Mesendoderm (in vitro differentiated cells): ENCODE measurements at regions not wholly inside any gene's neighbourhood (a gene's known extent, or its start where the extent isn't known, plus 50 kb on each side); places are given as distances from the start of the nearest gene placed in this dataset.
A peak's percentile ranks its signal among the peaks of the same experiment; 100 is the strongest.

Experiments used
- DNase-seq: peaks from one replicate; pipeline ENCODE4 v3.0.0; 2013
- H2AK5ac ChIP-seq: 2 replicates; pipeline ENCODE4 v1.6.1; 2013; ENCODE audit warnings: low read length, inconsistent platforms
- H2BK120ac ChIP-seq: 2 replicates; pipeline ENCODE4 v1.6.1; 2013; ENCODE audit warnings: low read depth, mild to moderate bottlenecking, low read length, moderate library complexity, mixed read lengths
- H2BK15ac ChIP-seq: replicated peaks from 2 replicates; pipeline ENCODE4 v1.6.1; 2013; ENCODE audit warnings: low read depth, mild to moderate bottlenecking, moderate library complexity
- H2BK5ac ChIP-seq: 2 replicates; pipeline ENCODE4 v1.6.1; 2013; ENCODE audit warnings: low read length, inconsistent platforms
- H3K18ac ChIP-seq: 2 replicates; pipeline ENCODE4 v1.6.1; 2013; ENCODE audit warnings: mild to moderate bottlenecking, low read length, mixed read lengths
- H3K23ac ChIP-seq: one replicate; pipeline ENCODE4 v1.6.1; 2013; ENCODE audit warnings: low read length
- H3K27ac ChIP-seq: 2 replicates; pipeline ENCODE4 v1.5.1; 2013; ENCODE audit warnings: low read depth, mild to moderate bottlenecking, inconsistent platforms, low read length, moderate library complexity
- H3K27me3 ChIP-seq: 2 replicates; pipeline ENCODE4 v1.6.1; 2013; ENCODE audit warnings: low read length, control low read depth, mild to moderate bottlenecking, inconsistent platforms; ENCODE audit not compliant: insufficient read depth, poor library complexity
- H3K36me3 ChIP-seq: 2 replicates; pipeline ENCODE4 v1.6.1; 2013; ENCODE audit warnings: low read length, inconsistent platforms; ENCODE audit not compliant: control insufficient read depth, insufficient read depth
- H3K4ac ChIP-seq: one replicate; pipeline ENCODE4 v1.6.1; 2013; ENCODE audit warnings: low read depth, mild to moderate bottlenecking, low read length, moderate library complexity
- H3K4me1 ChIP-seq: 2 replicates; pipeline ENCODE4 v1.6.1; 2013; ENCODE audit warnings: low read depth, low read length, inconsistent platforms; ENCODE audit not compliant: control insufficient read depth
- H3K4me2 ChIP-seq: 2 replicates; pipeline ENCODE4 v1.6.1; 2013; ENCODE audit warnings: low read length
- H3K4me3 ChIP-seq: 2 replicates; pipeline ENCODE4 v1.5.1; 2013; ENCODE audit warnings: mild to moderate bottlenecking, low read length
- H3K56ac ChIP-seq: one replicate; pipeline ENCODE4 v1.6.1; 2013; ENCODE audit warnings: low read length
- H3K79me1 ChIP-seq: 2 replicates; pipeline ENCODE4 v1.6.1; 2013; ENCODE audit warnings: low read length, inconsistent platforms
- H3K79me2 ChIP-seq: 2 replicates; pipeline ENCODE4 v1.6.1; 2013; ENCODE audit warnings: mild to moderate bottlenecking, low read length; ENCODE audit not compliant: control insufficient read depth, insufficient read depth
- H3K9ac ChIP-seq: 2 replicates; pipeline ENCODE4 v1.6.1; 2013; ENCODE audit warnings: low read length, inconsistent platforms
- H4K5ac ChIP-seq: one replicate; pipeline ENCODE4 v1.6.1; 2013; ENCODE audit warnings: low read length
- H4K8ac ChIP-seq: one replicate; pipeline ENCODE4 v1.6.1; 2013; ENCODE audit warnings: low read depth, mild to moderate bottlenecking, control low read depth, low read length, moderate library complexity
- WGBS: extraction: QIAGEN DNeasy Blood & Tissue Kit; methylation state at CpG from one replicate; pipeline ENCODE4 v1.1.7; 2013; ENCODE audit warnings: low lambda C conversion rate, missing lambda C conversion rate; ENCODE audit not compliant: insufficient coverage; ENCODE audit errors: extremely low coverage; 5-methylcytosine and 5-hydroxymethylcytosine counted together

- no CpG with 5 or more reads among the region's 3 CpGs for WGBS
These were observed 445.7 kb upstream of the TRPC7 start for GRCh38 chr5:136811086-136811485.

GRCh38 chr5:136810261-136810801, 445.0 kb upstream of the TRPC7 start:
- Histone ChIP-seq H3K79me1 (no peaks in the 10 kb centered on the region), H2AK5ac (no peak overlapping the region), H3K4me3 (no peak overlapping the region), H4K5ac (no peak overlapping the region), H2BK15ac (no peak overlapping the region), H3K27me3 (no peaks in the 10 kb centered on the region), H3K9ac (no peak overlapping the region), H3K4me2 (no peak overlapping the region), H3K18ac (no peak overlapping the region), H3K4me1 (no peaks in the 10 kb centered on the region), H3K4ac (no peak overlapping the region), H4K8ac (no peak overlapping the region), H3K56ac (no peak overlapping the region), H3K27ac (no peak overlapping the region), H3K23ac (no peak overlapping the region), H2BK5ac (no peak overlapping the region), H3K79me2 (no peaks in the 10 kb centered on the region), H2BK120ac (no peak overlapping the region), H3K36me3 (no peaks in the 10 kb centered on the region)
- no CpG with 5 or more reads among the region's 5 CpGs for WGBS
- DNase-seq, result no peak

More at GRCh38 chr5:136811086-136811485, 445.7 kb upstream of the TRPC7 start:
- H3K4me1 ChIP-seq, result no peaks in the 10 kb centered on the region
- H4K5ac ChIP-seq, result no peak overlapping the region
- no peaks in the 10 kb centered on the region for H3K36me3 ChIP-seq
- H3K9ac ChIP-seq, result no peak overlapping the region
- no peak overlapping the region for H2AK5ac ChIP-seq
- H4K8ac ChIP-seq, result no peak overlapping the region
- no peak overlapping the region for H3K4me3 ChIP-seq
- H3K56ac ChIP-seq, result no peak overlapping the region
- DNase-seq, result no peak
- H3K18ac ChIP-seq, result no peak overlapping the region
- H2BK5ac ChIP-seq, result no peak overlapping the region
- no peak overlapping the region for H3K4ac ChIP-seq
- no peaks in the 10 kb centered on the region for H3K79me2 ChIP-seq
- H3K23ac ChIP-seq, result no peak overlapping the region
- H2BK15ac ChIP-seq, result no peak overlapping the region
- H3K79me1 ChIP-seq, result no peaks in the 10 kb centered on the region
- H2BK120ac ChIP-seq, result no peak overlapping the region
- H3K27me3 ChIP-seq, result no peaks in the 10 kb centered on the region
- no peak overlapping the region for H3K27ac ChIP-seq
- H3K4me2 ChIP-seq, result no peak overlapping the region

GRCh38 chr5:136809382-136809781, 444.0 kb upstream of the TRPC7 start:
- DNase-seq, result no peak
- no peak overlapping the region for H3K23ac ChIP-seq
- no peak overlapping the region for H3K4ac ChIP-seq
- no peak overlapping the region for H3K4me2 ChIP-seq
- no peak overlapping the region for H2BK120ac ChIP-seq
- no peak overlapping the region for H4K5ac ChIP-seq
- H4K8ac ChIP-seq, result no peak overlapping the region
- H3K4me1 ChIP-seq, result no peaks in the 10 kb centered on the region
- no peak overlapping the region for H2AK5ac ChIP-seq
- no peak overlapping the region for H2BK5ac ChIP-seq
- H3K79me1 ChIP-seq, result no peaks in the 10 kb centered on the region
- no peak overlapping the region for H3K18ac ChIP-seq
- no peak overlapping the region for H2BK15ac ChIP-seq
- no peaks in the 10 kb centered on the region for H3K36me3 ChIP-seq
- no peaks in the 10 kb centered on the region for H3K79me2 ChIP-seq
- no peak overlapping the region for H3K56ac ChIP-seq
- H3K9ac ChIP-seq, result no peak overlapping the region
- H3K27me3 ChIP-seq, result no peaks in the 10 kb centered on the region
- no peak overlapping the region for H3K27ac ChIP-seq
- WGBS, result no CpG with 5 or more reads among the region's 1 CpG
- no peak overlapping the region for H3K4me3 ChIP-seq

GRCh38 chr5:136808756-136809155, 443.4 kb upstream of the TRPC7 start:
- Histone ChIP-seq H3K56ac (no peak overlapping the region), H4K8ac (no peak overlapping the region), H3K36me3 (no peaks in the 10 kb centered on the region), H3K27ac (no peak overlapping the region), H2BK15ac (no peak overlapping the region), H2AK5ac (no peak overlapping the region), H3K4me2 (no peak overlapping the region), H2BK5ac (no peak overlapping the region), H3K79me1 (no peaks in the 10 kb centered on the region), H3K4me1 (no peaks in the 10 kb centered on the region), H4K5ac (no peak overlapping the region), H3K18ac (no peak overlapping the region), H3K23ac (no peak overlapping the region), H3K9ac (no peak overlapping the region), H3K4ac (no peak overlapping the region), H2BK120ac (no peak overlapping the region), H3K4me3 (no peak overlapping the region), H3K27me3 (no peaks in the 10 kb centered on the region), H3K79me2 (no peaks in the 10 kb centered on the region)
- DNase-seq, result no peak
- no CpG with 5 or more reads among the region's 4 CpGs for WGBS

- Histone ChIP-seq H3K4ac (no peak overlapping the region), H3K4me2 (no peak overlapping the region), H3K79me1 (no peaks in the 10 kb centered on the region), H3K23ac (no peak overlapping the region), H4K5ac (no peak overlapping the region), H3K79me2 (no peaks in the 10 kb centered on the region), H2BK120ac (no peak overlapping the region), H3K27me3 (no peaks in the 10 kb centered on the region), H3K36me3 (no peaks in the 10 kb centered on the region), H3K27ac (no peak overlapping the region), H3K9ac (no peak overlapping the region), H3K56ac (no peak overlapping the region), H3K18ac (no peak overlapping the region), H2BK15ac (no peak overlapping the region), H2AK5ac (no peak overlapping the region), H3K4me3 (no peak overlapping the region), H4K8ac (no peak overlapping the region), H2BK5ac (no peak overlapping the region), H3K4me1 (no peaks in the 10 kb centered on the region)
- DNase-seq, result no peak
- no CpG with 5 or more reads among the region's 2 CpGs for WGBS
These were observed 440.1 kb upstream of the TRPC7 start for GRCh38 chr5:136805466-136805865.

- H3K18ac ChIP-seq, result no peak overlapping the region
- no peak overlapping the region for H3K23ac ChIP-seq
- no peak overlapping the region for H3K4me2 ChIP-seq
- no CpG with 5 or more reads among the region's 2 CpGs for WGBS
- H3K9ac ChIP-seq, result no peak overlapping the region
- H3K79me1 ChIP-seq, result no peaks in the 10 kb centered on the region
- no peak overlapping the region for H2BK120ac ChIP-seq
- no peaks in the 10 kb centered on the region for H3K36me3 ChIP-seq
- peak; percentile 23 for DNase-seq
- no peaks in the 10 kb centered on the region for H3K4me1 ChIP-seq
- no peak overlapping the region for H2BK15ac ChIP-seq
- no peak overlapping the region for H2AK5ac ChIP-seq
- no peak overlapping the region for H4K8ac ChIP-seq
- no peak overlapping the region for H4K5ac ChIP-seq
- no peak overlapping the region for H2BK5ac ChIP-seq
- no peak overlapping the region for H3K56ac ChIP-seq
- H3K4ac ChIP-seq, result no peak overlapping the region
- no peaks in the 10 kb centered on the region for H3K27me3 ChIP-seq
- no peak overlapping the region for H3K4me3 ChIP-seq
- H3K79me2 ChIP-seq, result no peaks in the 10 kb centered on the region
- no peak overlapping the region for H3K27ac ChIP-seq
These were observed 437.0 kb upstream of the TRPC7 start for GRCh38 chr5:136802383-136802782.
